Cardiac fibroblast (primary cell): ENCODE measurements at regions not wholly inside any gene's neighbourhood (a gene's known extent, or its start where the extent isn't known, plus 50 kb on each side); places are given as distances from the start of the nearest gene placed in this dataset.
A peak's percentile ranks its signal among the peaks of the same experiment; 100 is the strongest.

ENCODE experiments used
- DNase-seq, 2 donors: peaks; one replicate each; pipeline versions ENCODE4 v3.0.0 to v3.0.0-alpha.2; 2010; ENCODE audit warnings: low read depth in 2 of 2
- H3K4me3 ChIP-seq, 2 donors: replicated peaks in 1 of 2; 1 replicate in 1 of 2; 2 replicates in 1 of 2; pipeline ENCODE4 v1.5.1; 2011; ENCODE audit warnings: low read depth in 2 of 2, low read length in 2 of 2, mild to moderate bottlenecking in 2 of 2, moderate library complexity in 1 of 2
- CTCF ChIP-seq: IDR thresholded peaks from one replicate; pipeline ENCODE4 v1.5.1; 2011; ENCODE audit warnings: low read depth, mild to moderate bottlenecking, low read length, inconsistent platforms

- no peak for TF ChIP-seq CTCF
- no peak overlapping the region for H3K4me3 ChIP-seq
- DNase-seq = peak; percentile 21 to 34
Measured at GRCh38 chr1:60470246-60470645, 396.7 kb upstream of the C1orf87 start.

DNA sequence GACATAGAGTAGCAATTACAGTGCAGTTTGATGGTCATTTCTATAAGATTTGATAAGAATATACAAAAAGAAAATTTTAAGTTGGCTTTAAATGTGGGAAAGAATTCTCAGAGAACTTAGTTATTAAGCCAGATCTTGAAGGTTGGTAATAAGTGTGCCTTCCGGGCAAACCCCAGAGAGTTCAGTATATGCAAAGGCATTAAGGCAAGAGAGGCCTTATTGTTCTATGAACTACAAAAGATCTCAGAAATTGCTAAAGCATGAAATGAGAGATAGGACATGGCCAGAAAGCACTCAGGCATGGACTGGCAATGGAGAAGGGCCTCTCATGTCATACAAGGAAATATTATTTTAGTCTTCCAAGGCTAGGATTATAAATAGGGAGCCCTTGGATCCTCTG is 390.2 kb upstream of the C1orf87 start:
- no peak for DNase-seq
- TF ChIP-seq CTCF = no peak
- no peak overlapping the region for H3K4me3 ChIP-seq

DNA sequence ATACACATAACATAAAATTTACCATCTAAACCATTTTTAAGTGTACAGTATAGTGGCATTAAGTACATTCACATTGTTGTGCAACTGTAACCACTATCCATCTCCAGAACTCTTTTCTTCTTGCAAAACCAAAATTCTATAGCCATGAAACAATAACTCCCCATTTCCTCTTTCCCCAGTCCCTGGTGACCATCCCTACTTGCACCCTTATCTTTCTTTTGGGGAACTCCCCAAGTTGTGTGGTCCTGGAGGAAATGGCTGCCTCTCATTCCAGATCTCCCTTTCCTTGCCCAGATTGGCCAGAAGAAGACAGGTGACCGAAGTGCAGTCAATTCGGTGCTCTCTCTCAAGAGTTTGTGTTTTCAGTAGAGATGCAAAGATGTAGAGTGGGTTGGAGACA is 389.6 kb upstream of the C1orf87 start:
- no peak for TF ChIP-seq CTCF
- H3K4me3 ChIP-seq = no peak overlapping the region
- peak in 1 of 2 donors; percentile 16 for DNase-seq

- DNase-seq = peak in 1 of 2 donors; percentile 43
- no peak overlapping the region for H3K4me3 ChIP-seq
- no peak for TF ChIP-seq CTCF
Measured at GRCh38 chr1:60461925-60462595, 388.5 kb upstream of the C1orf87 start.

DNA sequence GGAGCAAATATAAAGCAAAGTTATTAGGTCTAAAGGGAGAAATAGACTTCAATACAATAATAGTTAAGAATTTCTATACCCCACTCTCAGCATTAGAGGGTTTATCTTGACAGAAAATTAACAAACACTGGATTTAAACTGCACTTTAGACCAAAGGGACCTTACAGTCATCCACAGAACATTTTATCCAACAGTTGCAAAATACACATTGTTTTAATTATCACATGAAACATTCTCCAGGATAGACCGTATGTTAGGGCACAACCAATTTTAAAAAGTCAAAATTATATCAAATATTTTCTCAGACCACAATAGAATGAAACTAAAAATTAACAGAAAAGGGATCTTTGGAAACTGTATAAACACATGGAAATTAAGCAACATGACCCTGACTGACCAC is 384.5 kb upstream of the C1orf87 start:
- DNase-seq = no peak
- H3K4me3 ChIP-seq = no peak overlapping the region
- no peak for TF ChIP-seq CTCF

- H3K4me3 ChIP-seq = no peak overlapping the region
- no peak for DNase-seq
- no peak for TF ChIP-seq CTCF
Measured at GRCh38 chr1:60449876-60450275, 376.3 kb upstream of the C1orf87 start.

- no peak overlapping the region for H3K4me3 ChIP-seq
- TF ChIP-seq CTCF = no peak
- DNase-seq = no peak
Measured at GRCh38 chr1:60448850-60449249, 375.3 kb upstream of the C1orf87 start.
